NT2/D1 (cell line): ENCODE measurements at regions not wholly inside any gene's neighbourhood (a gene's known extent, or its start where the extent isn't known, plus 50 kb on each side); places are given as distances from the start of the nearest gene placed in this dataset.

ENCODE experiments used
- DNase-seq: peaks from one replicate; pipeline ENCODE4 v3.0.0-alpha.2; 2011; ENCODE audit warnings: low read depth, low spot score
- H3K27me3 ChIP-seq: 2 replicates; pipeline ENCODE4 v1.6.0; 2011; ENCODE audit warnings: mild to moderate bottlenecking; ENCODE audit not compliant: insufficient read length, insufficient read depth
- H3K36me3 ChIP-seq: 2 replicates; pipeline ENCODE4 v1.6.1; 2011; ENCODE audit warnings: mild to moderate bottlenecking, low read length, mixed read lengths; ENCODE audit not compliant: insufficient read depth, insufficient read length
- H3K4me1 ChIP-seq: 2 replicates; pipeline ENCODE4 v1.5.1; 2011; ENCODE audit not compliant: insufficient read depth, insufficient read length
- H3K4me3 ChIP-seq: 2 replicates; pipeline ENCODE4 v1.5.1; 2011; ENCODE audit warnings: low read depth; ENCODE audit not compliant: insufficient read length
- H3K9ac ChIP-seq: 2 replicates; pipeline ENCODE4 v1.6.0; 2011; ENCODE audit warnings: low read depth; ENCODE audit not compliant: insufficient read length
- H3K9me3 ChIP-seq: 2 replicates; pipeline ENCODE4 v1.5.1; 2011; ENCODE audit warnings: mild to moderate bottlenecking, low read length; ENCODE audit not compliant: insufficient read depth
- SUZ12 ChIP-seq: IDR thresholded peaks from 2 replicates; pipeline ENCODE4 v1.6.1; 2011; ENCODE audit not compliant: insufficient read length, insufficient read depth; ENCODE audit errors: extremely low read depth
- YY1 ChIP-seq: IDR thresholded peaks from 2 replicates; pipeline ENCODE4 v1.6.1; 2011; ENCODE audit not compliant: insufficient read length, insufficient read depth
- ZNF274 ChIP-seq: IDR thresholded peaks from 2 replicates; pipeline ENCODE4 v1.6.1; 2011; ENCODE audit warnings: mild to moderate bottlenecking, low read depth, low read length

- H3K27me3 ChIP-seq: peaks cover 6% of the 10 kb centered on the region
- no peak for DNase-seq
- no peaks in the 10 kb centered on the region for H3K9me3 ChIP-seq
- no peak overlapping the region for H3K4me3 ChIP-seq
- no peak overlapping the region for H3K9ac ChIP-seq
- no peaks in the 10 kb centered on the region for H3K36me3 ChIP-seq
- no peaks in the 10 kb centered on the region for H3K4me1 ChIP-seq
- TF ChIP-seq SUZ12: no peak
- TF ChIP-seq YY1: no peak
- no peak for TF ChIP-seq ZNF274
These were observed 65.4 kb downstream of the RBFOX3 start for GRCh38 chr17:79545251-79546005.

GRCh38 chr17:79544142-79544914 lies 66.5 kb downstream of the RBFOX3 start:
- Histone ChIP-seq H3K9me3 (no peaks in the 10 kb centered on the region), H3K27me3 (peaks cover 7% of the 10 kb centered on the region), H3K36me3 (no peaks in the 10 kb centered on the region), H3K4me3 (no peak overlapping the region), H3K4me1 (no peaks in the 10 kb centered on the region), H3K9ac (no peak overlapping the region)
- TF ChIP-seq YY1 (no peak), SUZ12 (no peak), ZNF274 (no peak)
- no peak for DNase-seq

GRCh38 chr17:79543531-79543930 lies 67.3 kb downstream of the RBFOX3 start:
- TF ChIP-seq SUZ12: no peak
- TF ChIP-seq ZNF274: no peak
- TF ChIP-seq YY1: no peak
- no peak for DNase-seq
- no peak overlapping the region for H3K4me3 ChIP-seq
- H3K9ac ChIP-seq: no peak overlapping the region
- no peaks in the 10 kb centered on the region for H3K9me3 ChIP-seq
- H3K36me3 ChIP-seq: no peaks in the 10 kb centered on the region
- no peaks in the 10 kb centered on the region for H3K4me1 ChIP-seq
- H3K27me3 ChIP-seq: peaks cover 7% of the 10 kb centered on the region

GRCh38 chr17:79542718-79543117 lies 68.1 kb downstream of the RBFOX3 start:
- TF ChIP-seq SUZ12: no peak
- no peak for TF ChIP-seq YY1
- TF ChIP-seq ZNF274: no peak
- H3K36me3 ChIP-seq: no peaks in the 10 kb centered on the region
- H3K4me3 ChIP-seq: no peak overlapping the region
- no peaks in the 10 kb centered on the region for H3K9me3 ChIP-seq
- no peak for DNase-seq
- H3K4me1 ChIP-seq: no peaks in the 10 kb centered on the region
- H3K9ac ChIP-seq: no peak overlapping the region
- peaks cover 7% of the 10 kb centered on the region for H3K27me3 ChIP-seq

- Histone ChIP-seq H3K9ac (no peak overlapping the region), H3K36me3 (no peaks in the 10 kb centered on the region), H3K27me3 (peaks cover 7% of the 10 kb centered on the region), H3K4me1 (no peaks in the 10 kb centered on the region), H3K4me3 (no peak overlapping the region), H3K9me3 (no peaks in the 10 kb centered on the region)
- DNase-seq: no peak
- no peak for TF ChIP-seq ZNF274
- TF ChIP-seq YY1: no peak
- no peak for TF ChIP-seq SUZ12
These were observed 69.6 kb downstream of the RBFOX3 start for GRCh38 chr17:79541056-79541850.

GRCh38 chr17:79539944-79540705 lies 70.7 kb downstream of the RBFOX3 start:
- TF ChIP-seq SUZ12: no peak
- TF ChIP-seq ZNF274: no peak
- TF ChIP-seq YY1: no peak
- Histone ChIP-seq H3K4me3 (no peak overlapping the region), H3K27me3 (peaks cover 7% of the 10 kb centered on the region), H3K9ac (no peak overlapping the region), H3K9me3 (no peaks in the 10 kb centered on the region), H3K4me1 (peaks cover under 1% of the 10 kb centered on the region), H3K36me3 (no peaks in the 10 kb centered on the region)
- no peak for DNase-seq
